IPS-20b (cell line): ENCODE measurements at regions not wholly inside any gene's neighbourhood (a gene's known extent, or its start where the extent isn't known, plus 50 kb on each side); places are given as distances from the start of the nearest gene placed in this dataset.

Experiments
- H3K27ac ChIP-seq: one replicate; pipeline ENCODE4 v1.5.1; 2013; ENCODE audit warnings: low read length
- H3K27me3 ChIP-seq: 2 replicates; pipeline ENCODE4 v1.6.1; 2013; ENCODE audit warnings: mild to moderate bottlenecking, low read length, inconsistent platforms; ENCODE audit not compliant: insufficient read depth
- H3K36me3 ChIP-seq: 2 replicates; pipeline ENCODE4 v1.6.1; 2013; ENCODE audit warnings: low read depth, mild to moderate bottlenecking, inconsistent platforms, low read length, moderate library complexity; ENCODE audit not compliant: insufficient read depth
- H3K4me1 ChIP-seq: 2 replicates; pipeline ENCODE4 v1.6.1; 2013; ENCODE audit warnings: mild to moderate bottlenecking, control low read depth, inconsistent platforms, low read length, moderate library complexity; ENCODE audit not compliant: insufficient read depth
- H3K4me3 ChIP-seq: 2 replicates; pipeline ENCODE4 v1.5.1; 2013; ENCODE audit warnings: mild to moderate bottlenecking, low read length, inconsistent platforms
- H3K9ac ChIP-seq: 2 replicates; pipeline ENCODE4 v1.6.1; 2013; ENCODE audit warnings: low read depth, mild to moderate bottlenecking, inconsistent platforms, low read length, moderate library complexity
- H3K9me3 ChIP-seq: 2 replicates; pipeline ENCODE4 v1.6.1; 2013; ENCODE audit warnings: mild to moderate bottlenecking, low read depth, low read length, inconsistent platforms; ENCODE audit not compliant: insufficient read depth

DNA sequence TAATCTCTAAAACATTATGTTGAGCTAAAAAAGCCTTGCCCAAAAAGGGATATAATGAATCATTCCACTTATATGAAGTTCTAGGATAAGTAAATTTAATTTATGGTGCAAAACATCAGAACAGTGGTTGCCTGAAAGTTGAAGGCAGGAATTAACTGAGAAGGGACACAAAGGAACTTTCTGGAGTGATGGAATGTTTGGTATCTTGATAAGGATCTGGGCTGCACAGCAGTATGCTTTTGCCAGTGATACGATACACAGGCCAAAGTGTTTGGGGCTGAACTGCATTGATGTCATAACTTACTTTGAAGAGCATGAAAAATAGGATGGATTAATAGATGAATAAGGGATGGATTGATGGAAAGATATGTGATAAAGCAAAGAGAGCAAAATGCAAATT, 146.1 kb upstream of the LRFN2 start:
- Histone ChIP-seq H3K9me3 (no peaks in the 10 kb centered on the region), H3K36me3 (no peaks in the 10 kb centered on the region), H3K4me3 (no peak overlapping the region), H3K4me1 (peaks cover 9% of the 10 kb centered on the region; the same call in 1 of the 2 replicates), H3K9ac (no peak overlapping the region), H3K27ac (no peak overlapping the region), H3K27me3 (no peaks in the 10 kb centered on the region)

DNA sequence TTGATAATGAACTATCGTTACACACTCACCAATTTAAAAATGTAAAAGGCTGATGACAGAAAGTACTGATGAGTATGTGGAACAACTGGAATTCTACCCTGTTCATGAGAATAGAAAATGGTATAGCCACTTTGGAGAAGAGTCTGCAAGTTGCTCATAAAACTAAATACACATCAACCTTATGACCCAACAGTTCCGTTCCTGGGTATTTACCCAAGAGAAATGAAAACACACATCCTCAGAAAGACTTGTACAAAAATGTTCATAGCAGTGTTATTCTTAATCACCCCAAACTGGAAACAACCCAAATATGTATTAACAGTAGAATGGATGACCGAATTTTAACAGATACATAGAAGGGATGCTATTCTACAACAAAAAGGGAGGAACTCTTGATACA, 145.7 kb upstream of the LRFN2 start:
- Histone ChIP-seq H3K36me3 (no peaks in the 10 kb centered on the region), H3K4me3 (no peak overlapping the region), H3K9ac (no peak overlapping the region), H3K27ac (no peak overlapping the region), H3K9me3 (no peaks in the 10 kb centered on the region), H3K4me1 (peaks cover 9% of the 10 kb centered on the region; the same call in 1 of the 2 replicates), H3K27me3 (no peaks in the 10 kb centered on the region)

DNA sequence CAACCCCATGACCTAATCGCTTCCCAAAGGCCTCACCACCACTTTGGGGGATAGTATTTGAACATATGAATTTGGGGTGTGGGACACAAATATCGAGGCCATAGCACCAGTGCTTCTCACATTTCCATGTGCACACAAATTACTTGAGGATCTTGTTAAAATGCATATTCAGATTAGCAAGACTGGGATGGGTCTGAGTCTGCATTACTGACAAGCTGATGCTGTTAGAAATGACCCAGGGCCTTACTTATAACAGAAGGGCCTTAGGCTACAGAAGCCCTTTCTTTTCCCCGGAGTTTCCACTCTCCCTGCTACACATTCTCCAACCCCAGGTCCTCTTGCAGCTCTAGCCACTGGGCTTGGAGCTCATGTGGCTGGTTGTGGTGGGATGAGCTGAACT, 141.5 kb upstream of the LRFN2 start:
- Histone ChIP-seq H3K4me3 (no peak overlapping the region), H3K9ac (no peak overlapping the region), H3K36me3 (no peaks in the 10 kb centered on the region), H3K4me1 (peaks cover 9% of the 10 kb centered on the region; the same call in 1 of the 2 replicates), H3K9me3 (no peaks in the 10 kb centered on the region), H3K27me3 (no peaks in the 10 kb centered on the region), H3K27ac (no peak overlapping the region)

DNA sequence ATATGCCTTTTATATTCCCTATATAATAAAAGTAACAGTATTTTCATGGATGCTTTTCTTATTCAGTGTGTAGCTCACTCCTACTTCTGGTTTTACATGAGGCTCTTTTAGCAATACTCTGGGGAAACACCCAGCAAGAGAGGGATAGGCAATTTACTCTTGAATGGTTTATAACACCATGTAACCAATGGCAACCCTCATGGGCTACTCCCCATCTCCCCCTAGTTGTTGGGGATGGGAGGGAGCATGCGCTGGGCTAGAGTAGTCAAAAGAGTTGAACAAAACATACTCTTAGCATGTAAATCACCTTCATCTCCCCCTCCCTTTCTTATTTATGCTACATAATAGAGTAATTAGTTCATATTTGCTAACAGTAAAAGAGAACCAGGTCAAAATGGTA, 140.1 kb upstream of the LRFN2 start:
- peaks cover 9% of the 10 kb centered on the region; the same call in 1 of the 2 replicates for H3K4me1 ChIP-seq

DNA sequence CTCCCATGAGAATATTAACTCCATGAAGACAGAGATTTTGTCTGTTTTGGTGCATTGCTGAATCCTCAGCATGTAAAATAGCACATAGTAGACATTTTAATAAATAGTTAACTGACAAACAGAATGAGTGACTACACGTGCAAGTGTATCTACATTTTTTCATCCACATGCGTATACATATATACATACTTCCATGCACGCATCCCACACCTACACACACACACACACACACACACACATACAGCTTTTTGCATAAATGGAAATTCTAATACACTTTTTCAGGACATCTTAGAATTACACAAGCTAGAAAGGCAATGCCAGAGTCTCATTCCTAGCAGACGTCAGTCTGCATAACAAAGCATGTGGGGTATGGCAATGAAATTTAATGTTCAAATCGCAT, 139.7 kb upstream of the LRFN2 start:
- Histone ChIP-seq H3K4me1 (peaks cover 12% of the 10 kb centered on the region; the same call in 1 of the 2 replicates), H3K4me3 (no peak overlapping the region), H3K9ac (no peak overlapping the region), H3K27me3 (no peaks in the 10 kb centered on the region), H3K27ac (no peak overlapping the region), H3K9me3 (no peaks in the 10 kb centered on the region), H3K36me3 (no peaks in the 10 kb centered on the region)

More for the DNA sequence above, 140.1 kb upstream of the LRFN2 start:
- Histone ChIP-seq H3K27me3 (no peaks in the 10 kb centered on the region), H3K9ac (no peak overlapping the region), H3K9me3 (no peaks in the 10 kb centered on the region), H3K27ac (no peak overlapping the region), H3K4me3 (no peak overlapping the region), H3K36me3 (no peaks in the 10 kb centered on the region)

DNA sequence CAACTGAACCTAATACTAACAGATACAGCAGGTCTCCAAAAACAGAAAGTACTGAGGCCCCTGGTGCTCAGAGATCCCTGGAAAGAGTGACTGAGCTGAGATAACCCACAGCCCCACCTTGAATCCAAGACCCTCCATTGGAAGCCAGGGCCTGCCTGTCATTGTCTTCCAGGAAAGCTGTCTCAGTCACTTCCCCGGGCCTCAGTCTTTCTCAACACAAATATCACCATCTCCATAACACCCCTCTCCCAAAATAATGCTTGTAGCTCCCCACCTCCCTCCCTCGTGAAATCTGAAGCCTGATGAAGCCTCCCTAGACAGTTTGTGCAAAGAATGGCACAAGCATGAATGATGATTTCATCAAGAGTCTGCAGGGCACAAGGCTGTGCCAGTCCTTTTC, 138.2 kb upstream of the LRFN2 start:
- H3K27me3 ChIP-seq: no peaks in the 10 kb centered on the region
- no peaks in the 10 kb centered on the region for H3K36me3 ChIP-seq
- peaks cover 10% of the 10 kb centered on the region; the same call in 1 of the 2 replicates for H3K4me1 ChIP-seq
- H3K27ac ChIP-seq: no peak overlapping the region
- H3K4me3 ChIP-seq: no peak overlapping the region
- no peaks in the 10 kb centered on the region for H3K9me3 ChIP-seq
- no peak overlapping the region for H3K9ac ChIP-seq

DNA sequence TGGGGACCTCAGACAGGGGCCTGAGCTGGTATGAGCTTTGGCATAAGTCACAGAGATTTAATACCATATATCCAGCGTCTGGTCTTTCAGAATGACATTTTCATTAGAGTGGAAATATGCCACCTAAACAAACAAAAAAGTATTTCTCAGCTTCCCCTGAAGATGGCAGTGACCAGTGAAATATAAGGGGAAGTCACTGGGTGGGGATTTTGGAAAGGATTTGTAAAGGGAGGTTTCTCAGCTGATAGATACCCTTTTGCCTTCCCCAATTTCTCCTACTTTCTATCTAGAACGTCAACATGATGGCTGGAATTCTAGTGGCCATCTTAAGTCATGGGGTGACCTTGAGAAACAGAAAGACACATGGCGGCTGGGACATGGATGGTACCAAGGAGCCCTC, 137.7 kb upstream of the LRFN2 start:
- Histone ChIP-seq H3K27ac (no peak overlapping the region), H3K4me1 (peaks cover 10% of the 10 kb centered on the region; the same call in 1 of the 2 replicates), H3K36me3 (no peaks in the 10 kb centered on the region), H3K9me3 (no peaks in the 10 kb centered on the region), H3K27me3 (no peaks in the 10 kb centered on the region), H3K4me3 (no peak overlapping the region), H3K9ac (no peak overlapping the region)

DNA sequence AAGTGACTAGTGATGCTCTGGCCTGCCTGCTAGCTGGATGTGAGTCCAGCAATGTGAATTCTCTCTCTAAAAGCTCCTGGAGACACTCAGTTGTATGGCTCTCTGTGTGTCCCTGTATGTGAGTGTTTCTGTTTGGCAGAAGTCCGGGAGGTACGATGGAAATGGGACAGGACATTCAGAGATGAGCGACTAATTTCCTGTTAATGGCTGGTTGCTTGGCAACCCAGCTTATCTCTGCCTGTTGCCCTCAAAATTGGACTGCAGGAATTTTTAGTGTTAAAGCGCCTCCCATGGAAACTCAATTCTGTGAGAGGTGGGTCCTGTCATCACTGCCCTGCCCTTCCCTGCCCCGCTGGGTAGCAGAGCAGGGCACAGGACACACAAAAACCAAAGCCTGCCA, 136.8 kb upstream of the LRFN2 start:
- H3K4me1 ChIP-seq: peaks cover 17% of the 10 kb centered on the region; the same call in 1 of the 2 replicates
- no peaks in the 10 kb centered on the region for H3K27me3 ChIP-seq
- H3K4me3 ChIP-seq: no peak overlapping the region
- H3K27ac ChIP-seq: no peak overlapping the region
- H3K36me3 ChIP-seq: no peaks in the 10 kb centered on the region
- H3K9me3 ChIP-seq: no peaks in the 10 kb centered on the region
- no peak overlapping the region for H3K9ac ChIP-seq

DNA sequence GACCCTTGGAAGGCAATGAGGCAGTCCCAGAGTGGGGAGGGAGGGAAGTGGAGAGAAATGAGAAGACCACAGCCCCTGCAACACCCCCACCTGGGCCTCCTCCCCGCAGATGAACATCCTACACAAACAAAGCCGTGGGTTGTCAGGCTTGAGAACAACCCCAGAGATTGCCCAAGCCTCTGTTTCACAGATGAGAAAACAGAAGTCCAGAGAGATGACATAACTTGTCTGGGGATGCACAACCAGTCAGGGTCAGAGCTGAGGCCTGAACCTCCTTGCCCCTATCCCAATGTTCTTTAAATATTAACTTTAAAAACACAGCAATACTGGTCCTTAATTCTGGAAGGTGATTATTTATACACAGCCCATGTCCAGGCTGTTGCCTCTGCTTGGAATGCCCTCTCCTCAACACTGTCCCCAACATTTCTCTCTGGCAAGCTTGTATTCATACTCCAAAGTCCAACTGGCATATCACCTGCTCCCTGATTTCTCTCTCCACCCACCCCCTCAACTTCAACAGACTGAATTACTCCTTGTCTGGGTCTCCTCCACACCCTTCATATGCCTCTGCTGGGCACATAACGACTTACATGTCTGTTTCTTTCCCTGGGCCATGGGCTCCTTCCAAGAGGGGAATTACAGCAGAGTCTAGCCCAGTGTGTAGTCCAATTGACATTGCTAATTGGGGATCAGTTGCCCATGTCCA, 135.5 kb upstream of the LRFN2 start:
- Histone ChIP-seq H3K9ac (no peak overlapping the region), H3K9me3 (no peaks in the 10 kb centered on the region), H3K27me3 (no peaks in the 10 kb centered on the region), H3K27ac (no peak overlapping the region), H3K4me1 (peaks cover 17% of the 10 kb centered on the region; the same call in 1 of the 2 replicates), H3K4me3 (no peak overlapping the region), H3K36me3 (no peaks in the 10 kb centered on the region)

DNA sequence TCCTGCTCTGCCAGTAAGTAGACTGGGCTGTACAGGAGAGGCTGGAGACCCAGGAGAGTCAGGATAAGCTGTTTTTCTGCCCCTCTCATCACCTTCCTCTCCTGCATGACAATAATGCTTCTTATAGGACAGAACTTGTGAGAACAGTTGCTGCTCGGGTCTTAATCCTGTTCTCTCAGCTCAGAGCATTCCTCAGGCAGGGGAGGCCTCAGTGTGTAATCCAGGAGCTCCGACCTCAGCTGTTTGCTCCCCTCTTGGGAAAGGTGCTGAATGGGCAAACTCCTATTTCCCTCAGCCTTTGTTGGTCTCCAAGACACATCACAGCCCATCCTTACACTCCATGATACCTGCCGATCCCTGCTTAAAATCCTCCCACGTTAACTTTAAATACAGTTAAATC, 134.9 kb upstream of the LRFN2 start:
- Histone ChIP-seq H3K4me1 (peaks cover 17% of the 10 kb centered on the region; the same call in 1 of the 2 replicates), H3K36me3 (no peaks in the 10 kb centered on the region), H3K27me3 (no peaks in the 10 kb centered on the region), H3K9ac (no peak overlapping the region), H3K4me3 (no peak overlapping the region), H3K9me3 (no peaks in the 10 kb centered on the region), H3K27ac (no peak overlapping the region)

DNA sequence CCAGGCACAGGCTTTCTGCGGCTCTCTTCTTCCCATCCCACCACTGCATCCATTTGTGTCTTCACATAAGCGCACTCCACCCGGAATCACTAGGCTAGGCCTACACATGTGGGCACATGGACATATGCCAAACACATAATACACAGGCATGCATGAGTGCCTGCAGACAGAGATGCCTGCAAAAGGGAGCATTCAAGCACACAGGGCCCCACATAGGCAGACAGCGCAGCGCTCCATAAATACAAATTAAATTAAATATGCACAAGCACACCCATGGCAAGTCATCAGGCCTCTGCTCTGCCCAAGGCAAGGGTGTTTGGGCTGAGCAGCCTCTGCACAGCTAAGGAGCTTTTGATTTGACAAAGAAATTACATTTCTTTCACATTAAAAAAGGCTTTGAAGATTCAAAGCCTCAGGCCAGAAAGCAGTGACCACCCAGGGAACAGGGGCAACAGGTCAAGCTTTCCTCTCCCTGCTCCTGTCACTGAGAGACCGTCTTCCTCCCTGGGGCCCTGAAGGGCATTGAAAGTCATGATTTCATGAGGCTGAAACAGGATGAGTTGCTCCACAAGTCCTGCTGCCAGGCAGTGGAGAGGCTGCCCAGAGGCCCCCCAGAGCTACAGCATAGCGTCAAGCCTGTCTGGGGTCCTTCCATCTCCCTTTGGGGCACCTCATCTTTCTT, 134.2 kb upstream of the LRFN2 start:
- H3K27ac ChIP-seq: no peak overlapping the region
- H3K36me3 ChIP-seq: no peaks in the 10 kb centered on the region
- peaks cover 17% of the 10 kb centered on the region; the same call in 1 of the 2 replicates for H3K4me1 ChIP-seq
- H3K9me3 ChIP-seq: no peaks in the 10 kb centered on the region
- no peak overlapping the region for H3K9ac ChIP-seq
- H3K27me3 ChIP-seq: no peaks in the 10 kb centered on the region
- H3K4me3 ChIP-seq: no peak overlapping the region

DNA sequence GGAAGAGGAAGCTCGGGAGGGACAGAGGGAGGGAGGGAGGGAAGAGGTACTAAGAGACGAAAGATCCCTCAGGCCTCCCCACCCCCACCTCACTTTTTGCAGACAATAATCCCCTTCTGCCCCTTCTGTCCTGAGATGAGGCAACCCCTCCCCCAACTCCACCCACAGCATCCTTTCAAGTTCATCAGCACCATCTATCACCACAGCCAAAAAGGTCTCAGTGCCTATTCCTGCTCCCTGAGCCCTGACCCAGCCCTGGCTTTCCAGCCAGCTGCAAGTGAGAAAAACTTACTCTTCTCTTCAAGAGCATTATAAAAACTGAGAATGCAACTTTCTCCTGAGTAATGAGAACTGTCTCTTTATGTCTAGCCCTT, 133.2 kb upstream of the LRFN2 start:
- Histone ChIP-seq H3K4me3 (peak overlapping the region; percentile 36; the same call in 1 of the 2 replicates), H3K9ac (peak overlapping the region; percentile 34; the same call in 1 of the 2 replicates), H3K36me3 (no peaks in the 10 kb centered on the region), H3K9me3 (no peaks in the 10 kb centered on the region), H3K4me1 (peaks cover 17% of the 10 kb centered on the region; the same call in 1 of the 2 replicates), H3K27me3 (no peaks in the 10 kb centered on the region), H3K27ac (no peak overlapping the region)
